Uterus (tissue), 3 donors: ENCODE measurements at regions not wholly inside any gene's neighbourhood (a gene's known extent, or its start where the extent isn't known, plus 50 kb on each side); places are given as distances from the start of the nearest gene placed in this dataset.

Experiments used
- DNase-seq, 2 donors: peaks; one replicate each; pipeline ENCODE4 v3.0.0-alpha.2; 2019 to 2020
- H3K27ac ChIP-seq, 2 donors: fragments of 200-600 bp; sonication (generic); 1 replicate in 1 of 2; 2 replicates in 1 of 2; pipeline ENCODE4 v1.5.1; 2016 to 2018
- H3K27me3 ChIP-seq, 2 donors: fragments of 200-600 bp; sonication (generic); one replicate each; pipeline ENCODE4 v1.5.1; 2018 to 2019; ENCODE audit warnings: control low read depth in 1 of 2
- H3K36me3 ChIP-seq, 2 donors: fragments of 200-600 bp; sonication (generic); one replicate each; pipeline ENCODE4 v1.5.1; 2019; ENCODE audit warnings: control low read depth in 1 of 2
- H3K4me1 ChIP-seq, 2 donors: fragments of 200-600 bp; sonication (generic); one replicate each; pipeline ENCODE4 v1.5.1; 2018 to 2019; ENCODE audit warnings: control low read depth in 1 of 2
- H3K4me3 ChIP-seq, 2 donors: fragments of 200-600 bp; sonication (generic); 1 replicate in 1 of 2; 2 replicates in 1 of 2; pipeline ENCODE4 v1.5.1; 2018 to 2019; ENCODE audit warnings: mild to moderate bottlenecking in 1 of 2
- H3K9me3 ChIP-seq, 2 donors: fragments of 200-600 bp; sonication (generic); one replicate each; pipeline ENCODE4 v1.5.1; 2019; ENCODE audit warnings: control low read depth in 1 of 2
- POLR2A ChIP-seq, 2 donors: fragments of 450-650 bp; IDR thresholded peaks; one replicate each; pipeline ENCODE4 v1.6.1; 2016; ENCODE audit warnings: antibody characterized with exemption in 2 of 2, mild to moderate bottlenecking in 1 of 2, moderate library complexity in 1 of 2
- intact Hi-C: fragments of 100-400 bp; cut with DNase I; formaldehyde crosslinking; loops from one replicate; pipeline ENCODE4 v1.15.1; 2023; ENCODE audit warnings: low total_unique reads
- TF ChIP-seq, protein P1 (sequence below), 4 experiments: fragments of 200-600 bp in 2 of 4; fragments of 450-650 bp in 2 of 4; sonication (generic) in 2 of 4; IDR thresholded peaks; one replicate each; pipeline ENCODE4 v1.5.1; 2016 to 2019; ENCODE audit warnings: antibody characterized with exemption in 4 of 4, mild to moderate bottlenecking in 2 of 4, moderate library complexity in 1 of 4
- donor health status: DM: yes; HTN: yes; CAD: no.

DNA sequence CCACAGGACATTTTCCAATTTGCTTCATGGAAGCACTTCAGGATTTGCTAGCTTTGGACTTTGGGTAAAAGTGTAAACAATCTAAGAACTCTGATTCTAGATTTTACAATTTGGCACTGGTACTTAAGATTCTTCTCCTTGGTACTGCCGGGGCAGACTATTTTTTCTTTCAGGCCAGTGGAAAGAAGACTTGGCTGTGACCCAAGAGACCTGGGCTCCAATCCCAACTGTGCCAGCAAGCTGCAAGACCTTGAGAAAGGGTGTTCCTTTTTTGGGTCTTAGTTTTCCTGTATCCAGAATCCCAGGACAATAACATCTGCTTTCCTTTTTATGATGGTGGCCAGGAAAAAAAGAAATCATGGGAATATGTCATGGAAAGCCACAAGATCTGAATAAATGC is 148.1 kb upstream of the CRY1 start:
- no peaks in the 10 kb centered on the region for H3K9me3 ChIP-seq
- DNase-seq = no peak
- no peak overlapping the region for H3K4me3 ChIP-seq
- intact Hi-C loops = no loop called here
- TF ChIP-seq POLR2A (IDR thresholded peaks at IDR 0.05) = no peak
- TF ChIP-seq, protein P1, sequence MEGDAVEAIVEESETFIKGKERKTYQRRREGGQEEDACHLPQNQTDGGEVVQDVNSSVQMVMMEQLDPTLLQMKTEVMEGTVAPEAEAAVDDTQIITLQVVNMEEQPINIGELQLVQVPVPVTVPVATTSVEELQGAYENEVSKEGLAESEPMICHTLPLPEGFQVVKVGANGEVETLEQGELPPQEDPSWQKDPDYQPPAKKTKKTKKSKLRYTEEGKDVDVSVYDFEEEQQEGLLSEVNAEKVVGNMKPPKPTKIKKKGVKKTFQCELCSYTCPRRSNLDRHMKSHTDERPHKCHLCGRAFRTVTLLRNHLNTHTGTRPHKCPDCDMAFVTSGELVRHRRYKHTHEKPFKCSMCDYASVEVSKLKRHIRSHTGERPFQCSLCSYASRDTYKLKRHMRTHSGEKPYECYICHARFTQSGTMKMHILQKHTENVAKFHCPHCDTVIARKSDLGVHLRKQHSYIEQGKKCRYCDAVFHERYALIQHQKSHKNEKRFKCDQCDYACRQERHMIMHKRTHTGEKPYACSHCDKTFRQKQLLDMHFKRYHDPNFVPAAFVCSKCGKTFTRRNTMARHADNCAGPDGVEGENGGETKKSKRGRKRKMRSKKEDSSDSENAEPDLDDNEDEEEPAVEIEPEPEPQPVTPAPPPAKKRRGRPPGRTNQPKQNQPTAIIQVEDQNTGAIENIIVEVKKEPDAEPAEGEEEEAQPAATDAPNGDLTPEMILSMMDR (IDR thresholded peaks at IDR 0.05) = no peak
- no peak overlapping the region for H3K27ac ChIP-seq
- no peaks in the 10 kb centered on the region for H3K36me3 ChIP-seq
- H3K27me3 ChIP-seq = no peaks in the 10 kb centered on the region
- H3K4me1 ChIP-seq = no peaks in the 10 kb centered on the region

DNA sequence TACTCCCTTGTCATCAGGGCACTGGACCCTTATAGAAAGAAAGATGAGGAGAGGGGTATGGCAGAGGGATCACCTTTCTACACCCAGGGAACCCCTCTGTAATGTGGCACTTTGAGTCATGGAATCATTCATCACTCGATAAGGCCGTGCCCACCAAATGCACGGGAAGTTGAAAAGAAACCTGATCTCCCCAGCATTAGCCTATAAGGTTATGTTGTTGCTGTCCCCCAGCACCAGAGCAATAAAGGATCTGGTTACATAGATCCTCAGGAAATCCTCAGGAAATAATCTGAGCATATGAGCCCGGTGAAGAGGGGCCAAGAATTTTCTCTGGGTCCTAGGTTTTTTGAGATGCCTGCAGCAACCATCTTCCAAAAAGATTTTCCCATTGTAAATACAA is 148.8 kb upstream of the CRY1 start:
- no peaks in the 10 kb centered on the region for H3K4me1 ChIP-seq
- intact Hi-C loops = no loop called here
- no peak for TF ChIP-seq POLR2A (IDR thresholded peaks at IDR 0.05)
- TF ChIP-seq, protein P1 (IDR thresholded peaks at IDR 0.05) = no peak
- H3K27me3 ChIP-seq = no peaks in the 10 kb centered on the region
- H3K4me3 ChIP-seq = no peak overlapping the region
- H3K9me3 ChIP-seq = no peaks in the 10 kb centered on the region
- no peaks in the 10 kb centered on the region for H3K36me3 ChIP-seq
- H3K27ac ChIP-seq = no peak overlapping the region
- DNase-seq = no peak

DNA sequence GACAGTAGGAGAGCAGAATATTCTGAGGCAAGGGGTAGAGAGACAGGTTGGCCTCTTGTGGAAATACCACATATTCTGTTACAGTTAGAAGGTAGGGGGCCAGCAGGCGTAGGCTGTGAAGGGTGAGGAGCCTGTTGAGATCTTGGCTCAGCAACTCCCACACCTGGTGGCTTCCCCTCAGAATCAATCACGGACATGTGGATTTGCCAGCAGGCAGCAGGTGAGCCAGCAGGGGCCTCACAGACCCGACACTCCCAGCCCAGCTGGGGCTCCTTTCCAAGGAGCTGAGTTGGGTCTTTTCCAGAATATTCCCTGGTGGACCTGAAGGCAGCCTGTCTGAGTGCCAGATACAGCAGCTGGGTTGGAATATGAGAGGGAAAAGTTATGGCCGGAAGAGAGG is 150.0 kb upstream of the CRY1 start:
- DNase-seq = no peak
- intact Hi-C loops = no loop called here

DNA sequence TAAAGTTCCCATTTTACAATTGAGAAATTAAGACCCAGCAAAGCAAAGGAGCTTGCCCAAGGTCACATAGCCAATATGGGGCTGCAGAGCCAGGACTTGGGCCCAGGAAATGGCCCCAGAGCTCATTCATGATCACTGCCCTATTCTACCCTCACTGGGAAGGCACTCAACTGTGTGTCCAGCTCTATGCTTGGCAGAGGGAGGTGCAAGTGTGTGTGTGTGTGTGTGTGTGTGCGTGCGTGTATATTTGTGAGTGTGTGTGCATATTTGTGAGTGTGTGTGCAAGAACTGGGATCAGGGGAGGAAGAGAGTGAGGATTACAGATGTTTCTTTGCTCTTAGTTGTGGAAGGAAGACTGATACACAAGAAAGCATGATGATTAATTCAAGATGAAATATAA is 151.2 kb upstream of the CRY1 start:
- Histone ChIP-seq H3K9me3 (no peaks in the 10 kb centered on the region), H3K4me1 (no peaks in the 10 kb centered on the region), H3K27ac (no peak overlapping the region), H3K36me3 (no peaks in the 10 kb centered on the region), H3K27me3 (no peaks in the 10 kb centered on the region), H3K4me3 (no peak overlapping the region)
- DNase-seq = no peak
- intact Hi-C loops = no loop called here
- no peak for TF ChIP-seq POLR2A (IDR thresholded peaks at IDR 0.05)
- TF ChIP-seq, protein P1 (IDR thresholded peaks at IDR 0.05) = no peak

More for the DNA sequence above, 150.0 kb upstream of the CRY1 start:
- no peaks in the 10 kb centered on the region for H3K4me1 ChIP-seq
- H3K27me3 ChIP-seq = no peaks in the 10 kb centered on the region
- no peak overlapping the region for H3K27ac ChIP-seq
- no peak overlapping the region for H3K4me3 ChIP-seq
- H3K36me3 ChIP-seq = no peaks in the 10 kb centered on the region
- TF ChIP-seq, protein P1 (IDR thresholded peaks at IDR 0.05) = no peak
- TF ChIP-seq POLR2A (IDR thresholded peaks at IDR 0.05) = no peak
- H3K9me3 ChIP-seq = no peaks in the 10 kb centered on the region

DNA sequence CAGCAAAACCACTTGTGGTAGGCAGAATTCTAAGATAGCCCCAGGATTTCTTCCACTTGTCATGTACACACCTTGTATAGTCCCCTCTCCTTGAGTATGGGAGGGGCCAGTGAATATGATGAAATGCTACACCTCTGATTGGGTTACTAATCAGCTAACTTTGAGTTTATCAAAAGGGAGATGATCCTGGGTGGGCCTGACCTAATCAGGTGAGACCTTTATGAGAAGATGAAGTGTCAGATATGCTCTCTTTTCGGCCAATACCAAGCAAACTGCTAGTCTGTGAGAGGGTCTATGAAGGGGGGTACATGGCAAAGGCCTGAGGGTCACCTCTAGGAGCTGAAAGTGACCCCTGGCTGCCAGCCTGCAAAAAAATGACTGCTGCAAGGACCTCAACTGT is 154.3 kb upstream of the CRY1 start:
- H3K9me3 ChIP-seq = no peaks in the 10 kb centered on the region
- intact Hi-C loops = no loop called here
- TF ChIP-seq, protein P1 (IDR thresholded peaks at IDR 0.05) = no peak
- no peak for TF ChIP-seq POLR2A (IDR thresholded peaks at IDR 0.05)
- H3K4me3 ChIP-seq = no peak overlapping the region
- no peaks in the 10 kb centered on the region for H3K4me1 ChIP-seq
- no peak overlapping the region for H3K27ac ChIP-seq
- DNase-seq = no peak
- no peaks in the 10 kb centered on the region for H3K27me3 ChIP-seq
- H3K36me3 ChIP-seq = no peaks in the 10 kb centered on the region
